ENCODE measurements at regions not wholly inside any gene's neighbourhood (a gene's known extent, or its start where the extent isn't known, plus 50 kb on each side); places are given as distances from the start of the nearest gene placed in this dataset.

DNA sequence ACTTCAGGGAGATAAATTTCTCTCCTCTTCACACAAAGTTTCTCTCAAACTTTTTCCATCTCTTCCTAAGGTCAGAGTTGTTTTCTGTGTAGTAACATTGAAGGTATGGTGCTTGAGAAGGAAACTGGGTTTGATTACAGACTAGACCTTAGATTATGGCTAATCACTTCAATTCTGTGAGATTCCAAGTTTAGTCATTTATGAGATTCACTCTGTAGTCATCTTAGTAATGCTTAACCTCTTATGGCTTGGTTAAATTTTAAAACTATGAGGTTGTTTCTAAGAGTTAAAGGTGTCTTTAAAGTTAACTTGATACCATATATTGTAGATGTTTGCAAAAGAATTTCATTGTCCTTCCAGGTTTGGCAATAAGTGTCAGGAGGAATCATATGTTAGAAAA, 1092.2 kb downstream of the KCNT2 start:
- no peak for TF ChIP-seq DPF2 (IDR thresholded peaks at IDR 0.05)
- TF ChIP-seq TAF1 (IDR thresholded peaks at IDR 0.05; ENCODE audit: borderline replicate concordance, low read depth, low read length): no peak
- TF ChIP-seq RCOR1 (conservative IDR thresholded peaks at IDR 0.05; ENCODE audit: low read depth, low read length): no peak
